ENCODE measurements at regions not wholly inside any gene's neighbourhood (a gene's known extent, or its start where the extent isn't known, plus 50 kb on each side); places are given as distances from the start of the nearest gene placed in this dataset.
A peak's percentile ranks its signal among the peaks of the same experiment; 100 is the strongest.
"Not testable (repeated sequence)": the region's sequence is repeated elsewhere in the genome, so short reads cannot be mapped to it uniquely, and the experiment has no call there.

DNA sequence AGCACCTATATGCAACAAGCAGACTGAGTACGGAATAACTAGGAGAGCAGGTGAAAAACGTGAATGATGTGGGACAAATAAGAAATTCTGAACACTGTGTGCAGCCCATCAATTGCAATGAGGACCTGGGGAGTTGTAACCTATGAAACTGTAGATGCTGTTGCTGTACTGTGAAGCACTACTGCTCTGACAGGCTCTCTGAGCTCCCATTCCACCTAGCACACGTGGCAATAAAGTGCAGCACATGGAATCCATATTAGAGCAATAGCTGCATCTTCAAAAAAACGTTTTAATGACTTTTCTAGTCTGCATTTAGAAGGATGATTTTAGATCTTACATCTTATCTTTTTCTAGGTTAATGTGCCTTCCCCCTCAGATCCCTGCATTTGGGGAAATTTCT is 748.7 kb upstream of the GOLIM4 start:
- DNase-seq = no peak

DNA sequence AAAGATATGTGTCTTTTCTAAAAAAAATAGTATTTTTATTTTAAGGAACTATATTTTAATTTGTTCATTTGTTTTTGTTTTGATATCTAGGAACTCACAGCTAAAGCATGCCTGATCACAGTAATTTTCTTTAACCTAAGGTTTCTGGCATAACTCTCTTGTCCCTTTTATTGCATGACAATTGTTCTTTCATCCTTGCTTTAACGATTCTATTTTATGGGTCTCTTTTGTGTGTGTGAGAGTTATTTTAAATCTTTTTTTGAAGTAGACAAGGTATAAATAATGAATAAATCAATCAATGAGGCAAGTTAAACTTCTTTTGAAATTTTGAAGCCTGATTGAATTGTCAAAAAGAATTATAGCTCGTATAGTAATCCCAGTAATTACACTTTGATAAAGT is 747.8 kb upstream of the GOLIM4 start:
- no peak for DNase-seq

DNA sequence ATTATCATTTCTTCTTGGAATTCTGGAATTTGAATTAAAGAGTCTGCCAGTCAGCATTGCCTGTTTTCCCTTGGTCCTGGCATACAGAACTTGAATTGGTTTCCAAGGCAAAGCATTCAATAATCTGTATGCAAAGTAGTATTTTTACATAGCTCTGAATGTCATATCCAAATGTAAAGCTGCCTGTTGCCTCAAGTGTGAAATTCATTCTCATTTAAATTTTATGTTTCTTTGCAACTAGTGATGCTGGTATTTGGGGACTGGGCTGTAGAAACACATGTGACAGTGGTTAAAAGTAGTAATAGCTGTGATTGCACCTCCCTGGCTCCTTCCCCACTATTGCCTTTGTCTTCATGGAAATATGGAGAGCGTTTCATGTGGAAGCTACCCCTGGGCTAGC is 743.9 kb upstream of the GOLIM4 start:
- DNase-seq = no peak

DNA sequence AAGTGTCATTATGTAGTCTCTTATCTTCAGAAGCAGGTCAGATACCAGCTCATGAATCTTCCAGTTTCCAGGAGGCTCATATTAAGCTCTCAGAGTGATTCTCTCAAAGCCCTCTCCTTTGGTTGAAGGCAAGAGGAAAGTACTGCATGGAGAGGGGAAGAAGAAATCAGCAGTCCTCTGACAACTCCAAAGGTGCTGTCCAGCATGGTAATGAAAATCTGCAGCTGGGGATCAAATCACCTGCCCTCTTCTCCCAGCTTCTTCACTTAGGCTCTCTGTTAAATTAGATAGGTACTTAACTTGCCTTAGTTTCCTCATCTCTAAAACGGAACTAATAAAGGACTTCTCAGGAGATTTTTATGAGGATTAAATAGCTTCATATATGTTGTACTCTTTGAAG is 738.8 kb upstream of the GOLIM4 start:
- DNase-seq = no peak

DNA sequence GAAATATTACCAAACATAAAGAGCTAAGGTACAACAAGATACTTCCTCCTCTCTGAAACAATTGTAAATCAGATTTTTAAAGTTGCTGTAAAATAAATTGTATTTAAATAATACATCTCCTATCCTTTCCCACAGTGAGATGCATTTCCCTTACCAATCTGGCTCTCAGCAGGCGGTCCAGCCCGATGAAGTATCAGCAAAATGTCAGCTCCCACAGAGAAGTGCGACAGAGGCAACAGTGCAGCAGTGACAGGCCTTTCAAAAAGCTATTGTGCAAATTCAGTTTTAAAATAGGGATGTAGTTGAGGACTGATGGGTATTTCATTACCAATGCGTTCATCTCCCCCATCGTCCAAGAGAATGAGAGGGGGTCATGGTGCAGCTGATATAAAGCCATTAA is 733.2 kb upstream of the GOLIM4 start:
- DNase-seq = no peak

DNA sequence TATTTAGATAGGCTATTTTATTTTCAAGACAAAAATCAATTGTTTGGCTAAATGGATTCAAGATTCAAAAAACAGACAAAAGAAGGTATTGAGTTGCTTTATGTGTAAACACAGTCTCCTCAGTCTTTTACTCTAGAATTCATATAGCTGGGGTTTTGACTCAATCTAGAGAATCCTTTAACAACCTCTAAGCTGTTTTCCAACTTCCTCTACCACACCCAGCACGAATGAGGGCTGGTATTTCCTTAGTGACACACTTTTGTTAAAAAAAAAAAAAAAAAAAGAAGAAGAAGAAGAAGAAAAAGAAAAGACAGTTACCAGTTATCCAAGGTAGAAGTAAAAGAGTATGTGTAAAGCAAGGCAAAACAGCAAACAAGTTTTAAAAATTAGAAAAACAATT is 732.8 kb upstream of the GOLIM4 start:
- DNase-seq = no peak

DNA sequence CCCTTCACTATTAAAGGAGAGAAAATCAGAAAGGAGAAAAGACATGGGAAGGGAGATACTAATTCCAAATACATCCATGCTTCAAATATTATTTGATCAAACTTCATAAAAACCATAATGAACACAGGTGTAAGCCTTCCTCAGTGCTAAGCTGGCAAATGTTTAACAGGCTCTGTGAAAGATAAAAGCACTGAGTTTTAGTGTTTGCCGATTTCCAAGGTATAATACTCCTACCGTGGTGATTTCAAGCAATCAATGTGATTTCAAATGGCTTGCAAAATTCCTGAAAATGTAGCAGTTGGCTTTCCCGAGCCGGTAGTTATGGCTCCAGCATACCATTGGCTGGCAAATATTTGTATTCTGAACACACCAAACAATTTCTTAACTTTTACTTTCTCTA is 732.3 kb upstream of the GOLIM4 start:
- no peak for DNase-seq

DNA sequence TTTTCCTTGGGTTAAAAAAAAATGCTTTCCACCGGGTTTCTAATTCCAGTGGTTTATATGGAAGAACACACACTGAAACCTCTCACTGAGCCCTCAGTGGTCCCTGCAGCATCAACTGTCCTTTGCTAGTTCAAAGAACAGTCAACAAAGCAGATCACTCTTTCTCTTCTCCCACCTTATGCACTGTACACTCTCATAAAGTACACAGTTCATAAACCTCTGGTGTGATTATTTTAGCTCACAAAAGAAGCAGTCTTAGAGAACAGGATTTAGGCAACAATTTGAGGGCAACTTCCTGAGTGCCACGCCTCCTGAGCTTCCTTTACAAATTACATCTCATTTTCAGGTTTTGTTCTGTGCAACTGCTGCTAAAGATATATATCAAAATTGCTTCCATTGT is 728.4 kb upstream of the GOLIM4 start:
- no peak for DNase-seq

DNA sequence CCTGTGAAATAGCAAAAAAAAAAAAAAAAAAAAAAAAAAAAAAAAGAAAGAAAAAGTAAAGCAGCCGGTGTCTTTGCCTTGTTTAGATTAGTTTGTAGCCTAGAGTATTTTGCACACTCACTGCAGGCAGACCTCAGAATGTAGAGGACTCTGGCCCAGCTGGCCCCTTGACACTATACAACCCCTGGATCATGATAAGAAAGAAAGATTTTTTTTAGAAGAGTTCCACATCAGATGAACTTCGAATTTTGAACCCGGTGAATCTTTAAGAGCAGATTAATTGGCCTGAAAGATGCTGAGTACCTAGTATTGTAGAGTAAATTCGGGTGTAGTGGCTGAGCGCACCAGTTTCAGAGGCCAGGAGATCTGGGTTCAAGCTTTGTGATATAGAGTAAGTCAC is 727.7 kb upstream of the GOLIM4 start:
- DNase-seq = no peak

DNA sequence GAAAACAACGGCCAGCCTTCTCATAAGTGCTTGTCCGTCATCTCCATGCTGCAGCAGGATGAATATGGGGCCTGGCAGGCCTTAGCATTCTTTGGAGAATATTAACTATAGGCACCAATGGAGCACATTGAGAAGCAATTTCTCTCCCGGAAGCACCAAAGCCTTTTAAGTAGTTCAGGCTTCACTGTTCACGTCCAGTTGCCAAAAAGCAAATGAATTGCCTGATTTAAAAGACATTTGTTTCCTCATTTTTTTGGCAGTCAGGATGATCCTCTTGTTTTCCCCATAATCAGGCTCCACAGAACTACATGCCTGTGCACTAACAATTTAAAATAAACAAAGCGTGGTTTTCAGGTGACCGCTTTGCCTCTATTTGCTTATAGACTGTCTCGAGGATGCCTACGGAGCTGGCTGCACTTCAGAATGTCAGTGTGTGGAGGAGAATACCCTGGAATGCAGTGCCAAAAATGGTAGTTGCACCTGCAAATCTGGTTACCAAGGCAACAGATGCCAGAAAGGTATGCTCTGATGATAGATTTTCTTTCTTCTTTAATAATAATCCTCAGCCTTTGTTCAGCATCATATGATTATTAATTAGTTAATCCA is 725.2 kb upstream of the GOLIM4 start:
- no peak for DNase-seq

DNA sequence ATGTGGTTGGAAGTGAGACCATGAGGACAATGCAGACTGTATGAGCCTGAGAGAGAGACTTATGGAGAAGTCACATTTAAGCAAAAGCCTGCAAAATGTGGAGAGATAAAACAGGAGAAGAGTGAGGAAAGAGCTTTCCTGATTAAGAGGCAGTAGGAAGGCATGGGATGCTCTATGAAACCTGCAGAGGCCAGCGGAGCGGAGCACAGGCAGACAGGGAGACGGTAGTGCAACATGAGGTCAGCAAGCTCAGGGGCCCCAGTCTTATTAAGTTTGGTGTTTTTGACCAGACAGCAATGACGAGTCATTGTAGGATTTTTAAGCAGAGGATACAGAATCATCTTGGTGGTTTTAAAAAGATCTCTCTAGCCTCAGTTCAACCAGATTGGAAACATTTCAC is 721.5 kb upstream of the GOLIM4 start:
- no peak for DNase-seq

DNA sequence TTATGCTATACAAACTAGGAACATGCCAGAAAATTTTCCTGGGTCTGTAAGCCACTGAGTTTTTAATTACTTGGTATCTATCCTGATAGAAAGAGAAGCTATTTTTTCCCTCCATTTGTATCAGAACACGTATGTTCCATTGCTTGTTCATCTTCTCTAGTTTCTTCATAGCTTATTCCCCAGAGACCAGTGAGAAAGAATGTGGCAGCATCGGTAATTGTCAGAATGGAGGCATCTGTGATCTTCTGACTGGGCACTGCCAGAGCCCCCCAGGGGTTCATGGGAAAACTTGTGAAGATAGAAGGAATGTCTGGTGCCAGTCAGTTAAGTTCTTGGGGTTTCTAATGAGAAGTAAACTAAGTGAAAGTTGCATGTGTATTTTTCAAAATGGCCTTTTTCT is 720.2 kb upstream of the GOLIM4 start:
- no peak for DNase-seq

DNA sequence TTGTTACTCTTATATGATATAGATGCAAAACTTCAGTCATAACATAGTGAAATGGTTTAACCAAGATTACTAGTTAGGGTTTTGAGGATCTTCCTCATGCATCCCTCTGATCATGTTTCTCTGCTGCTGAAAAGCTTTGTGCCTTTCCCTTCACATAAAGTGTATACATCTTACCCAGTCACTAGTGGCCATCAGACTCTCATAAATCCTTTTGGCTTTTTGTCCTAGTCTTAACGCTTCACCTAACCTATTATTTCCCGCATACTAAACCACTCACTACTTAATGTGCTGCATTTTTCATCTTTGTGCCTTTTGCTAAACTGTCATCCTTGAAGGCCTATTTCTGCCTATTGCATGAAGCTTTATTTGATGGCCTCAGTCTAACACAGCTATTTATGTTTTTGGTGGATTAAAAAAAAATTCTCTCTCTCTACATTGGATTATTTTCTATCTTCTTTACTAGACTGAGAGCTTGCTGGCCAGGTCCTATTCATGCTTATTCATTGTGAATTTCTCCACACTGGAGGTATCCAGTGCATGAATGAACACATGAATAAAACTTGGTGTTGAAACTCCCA is 717.6 kb upstream of the GOLIM4 start:
- no peak for DNase-seq

DNA sequence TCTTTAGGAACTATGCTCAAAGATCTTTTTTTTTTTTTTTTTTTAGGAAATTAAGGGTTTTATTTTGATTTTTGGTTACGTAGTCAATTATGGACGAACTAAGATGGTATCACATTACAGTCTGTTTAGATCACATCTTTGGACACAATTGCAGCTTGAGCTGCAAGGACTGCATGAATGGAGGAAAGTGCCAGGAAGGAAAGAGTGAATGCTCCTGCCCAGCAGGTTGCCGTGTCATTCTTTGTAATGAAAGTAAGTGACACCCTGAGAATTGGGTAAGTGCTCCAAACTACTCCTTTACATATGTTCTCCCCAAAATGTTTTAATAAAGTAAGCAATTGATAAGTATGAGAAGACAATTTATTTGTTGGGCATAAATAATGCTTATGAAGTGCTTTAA is 716.5 kb upstream of the GOLIM4 start:
- no peak for DNase-seq

DNA sequence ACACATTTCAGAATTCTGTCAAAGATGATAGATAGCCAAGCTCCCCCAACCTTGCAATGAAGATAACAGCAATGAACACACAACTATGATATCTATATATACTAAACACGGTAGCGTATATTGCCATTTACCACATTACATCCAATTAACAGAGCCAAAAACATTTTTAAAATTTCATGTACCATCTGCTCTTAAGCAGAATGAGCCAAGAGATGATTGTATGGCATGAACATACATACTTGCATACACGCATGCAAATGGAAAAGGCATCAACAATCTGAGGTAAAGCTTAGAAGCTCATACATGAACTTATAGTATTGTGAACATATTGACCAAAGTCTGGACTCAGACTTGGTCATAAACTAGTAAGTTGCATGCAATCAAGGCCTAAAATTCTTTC is 712.9 kb upstream of the GOLIM4 start:
- DNase-seq = no peak

DNA sequence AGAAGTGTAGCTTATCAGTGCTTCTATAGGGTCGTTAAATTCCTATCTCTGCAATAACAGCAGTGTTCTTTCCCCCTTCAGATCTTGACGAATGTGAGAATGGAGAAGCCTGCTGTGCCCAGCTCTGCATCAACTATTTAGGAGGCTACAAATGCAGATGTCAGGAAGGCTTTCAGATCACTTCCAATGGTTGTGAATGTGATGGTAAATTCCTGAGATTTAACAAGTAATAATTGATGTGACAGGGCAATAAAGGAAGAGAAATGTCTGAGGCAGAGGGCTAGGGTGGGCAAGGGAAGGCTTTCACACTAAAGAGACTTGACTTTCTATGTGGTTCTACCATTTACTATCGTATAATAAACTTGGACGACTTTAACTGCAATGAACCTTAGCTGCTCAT is 711.7 kb upstream of the GOLIM4 start:
- no peak for DNase-seq

DNA sequence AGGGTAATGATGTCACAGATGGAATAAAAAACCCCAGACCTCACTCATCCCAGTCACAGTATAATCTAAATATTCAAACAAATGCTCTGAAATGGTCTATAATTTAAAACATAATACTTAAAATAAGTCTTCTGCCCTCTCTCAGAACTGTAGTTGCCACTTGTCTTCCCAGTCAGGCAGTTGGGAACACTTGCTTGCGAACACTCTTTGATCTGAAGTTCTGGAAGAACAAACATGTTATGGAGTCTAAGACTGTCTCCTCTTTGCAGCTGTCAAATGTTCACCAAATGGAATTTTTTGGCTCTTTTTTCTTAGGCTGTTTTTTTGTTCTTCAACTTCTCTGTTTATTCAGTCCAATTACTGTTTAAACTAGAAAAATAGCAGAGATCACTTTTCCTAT is 711.1 kb upstream of the GOLIM4 start:
- no peak for DNase-seq

DNA sequence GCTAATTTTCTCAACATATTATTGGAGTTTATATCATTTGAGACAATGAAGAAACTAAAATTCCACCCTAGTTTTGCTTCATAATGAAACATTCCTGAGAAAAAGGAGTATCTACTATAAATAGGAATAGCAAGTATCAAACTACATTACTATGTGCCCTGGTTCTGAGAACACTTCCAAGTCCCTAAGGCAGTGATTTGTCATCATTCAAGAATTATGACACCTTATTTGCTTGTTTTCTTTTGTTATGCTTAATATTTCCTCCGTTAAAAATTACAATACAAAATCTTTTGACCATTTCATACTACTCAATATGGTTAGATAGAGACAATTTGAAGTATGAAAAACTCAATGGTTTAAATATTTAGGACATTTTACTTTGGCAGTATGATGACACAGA is 707.8 kb upstream of the GOLIM4 start:
- peak; percentile 13 for DNase-seq

DNA sequence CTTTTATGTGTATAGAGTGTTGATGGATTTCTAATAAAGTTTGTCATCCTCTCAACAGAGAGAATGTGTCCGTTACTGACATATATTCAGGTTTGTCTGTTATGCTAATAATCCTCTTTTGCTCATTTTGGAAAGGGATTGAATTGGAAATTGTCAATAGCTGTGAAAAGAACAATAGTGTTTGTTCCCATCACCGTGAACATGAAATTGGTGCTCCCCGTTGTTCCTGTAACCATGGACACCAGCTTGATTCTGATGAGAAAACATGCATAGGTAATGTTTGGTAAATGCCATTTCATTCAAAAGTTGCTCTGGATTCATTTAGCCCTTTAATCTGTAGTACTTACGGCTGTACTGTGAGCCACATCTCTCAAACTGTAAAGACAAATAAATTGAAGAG is 707.0 kb upstream of the GOLIM4 start:
- no peak for DNase-seq

DNA sequence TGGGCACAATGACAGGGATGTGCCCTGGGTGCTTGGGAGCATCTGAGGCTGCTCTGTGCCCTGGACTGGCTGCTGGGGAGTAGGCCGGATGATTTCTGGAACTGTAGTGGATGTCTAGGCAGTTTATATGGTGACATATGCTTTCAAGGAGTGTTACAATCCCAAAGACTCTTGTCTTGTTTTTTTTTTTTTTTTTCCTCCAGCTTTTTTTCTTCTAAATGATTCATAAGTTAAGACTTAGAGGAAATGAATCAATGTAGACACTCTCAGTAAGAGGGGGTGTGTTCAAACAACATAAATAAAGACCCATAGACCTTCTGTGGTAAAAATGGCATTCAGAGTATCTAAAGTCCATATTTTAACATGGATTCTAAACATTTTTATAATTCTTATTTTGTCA is 706.1 kb upstream of the GOLIM4 start:
- DNase-seq = peak; percentile 90

DNA sequence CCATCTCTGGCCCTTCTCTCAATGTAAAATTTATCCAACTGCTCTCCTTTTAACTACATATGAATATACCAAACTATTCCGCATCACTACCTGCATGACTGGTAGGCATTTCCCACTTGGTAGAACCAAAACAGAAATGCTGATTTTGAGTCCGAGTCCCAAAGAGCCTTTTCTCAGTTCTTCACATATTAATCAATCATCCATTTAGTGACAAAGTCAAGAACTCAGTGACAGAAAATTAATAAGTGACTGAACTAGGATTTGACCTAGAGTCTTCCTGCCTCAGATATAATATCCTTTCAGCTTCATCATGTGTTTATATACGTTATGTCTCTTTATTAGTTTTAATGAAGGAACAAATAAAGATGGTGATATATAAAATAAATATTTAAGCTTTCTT is 700.6 kb upstream of the GOLIM4 start:
- no peak for DNase-seq

DNA sequence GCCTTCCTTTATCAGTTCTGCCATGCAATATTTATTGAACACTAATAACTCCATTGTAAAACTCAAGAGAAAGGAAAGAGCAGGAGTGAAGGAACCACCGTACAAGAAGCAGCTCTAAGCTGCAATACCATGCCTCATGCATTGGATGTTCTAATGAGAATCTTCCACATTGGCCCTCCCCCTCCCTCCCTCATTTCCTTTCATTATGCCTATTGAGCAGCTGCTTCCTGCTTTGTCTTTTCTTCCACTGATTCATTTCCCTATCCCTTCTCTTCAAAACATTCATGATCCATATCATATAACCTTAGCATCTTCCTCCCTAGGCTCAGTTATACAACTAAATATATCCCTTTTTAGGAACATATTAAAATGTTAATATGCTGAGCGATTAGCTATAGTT is 698.7 kb upstream of the GOLIM4 start:
- no peak for DNase-seq

DNA sequence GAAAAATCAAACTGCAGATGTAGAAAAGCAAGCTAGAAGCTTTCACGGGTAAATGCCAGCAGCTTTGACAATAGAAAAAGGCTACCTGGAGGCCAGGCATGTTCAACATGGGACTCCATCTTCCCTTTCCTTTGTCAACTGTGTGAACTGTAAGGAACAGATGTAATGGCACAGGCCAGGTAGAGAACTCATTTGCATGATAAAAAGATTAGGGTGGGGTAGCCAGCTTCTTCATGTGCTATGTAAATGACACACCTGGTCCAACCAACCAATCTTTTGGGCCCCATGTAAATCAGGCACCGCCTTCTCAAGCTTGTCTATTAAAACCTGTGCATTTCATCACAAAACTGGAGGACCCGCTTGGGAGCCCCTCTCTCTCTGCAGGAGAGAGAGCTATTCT is 686.5 kb upstream of the GOLIM4 start:
- no peak for DNase-seq

DNA sequence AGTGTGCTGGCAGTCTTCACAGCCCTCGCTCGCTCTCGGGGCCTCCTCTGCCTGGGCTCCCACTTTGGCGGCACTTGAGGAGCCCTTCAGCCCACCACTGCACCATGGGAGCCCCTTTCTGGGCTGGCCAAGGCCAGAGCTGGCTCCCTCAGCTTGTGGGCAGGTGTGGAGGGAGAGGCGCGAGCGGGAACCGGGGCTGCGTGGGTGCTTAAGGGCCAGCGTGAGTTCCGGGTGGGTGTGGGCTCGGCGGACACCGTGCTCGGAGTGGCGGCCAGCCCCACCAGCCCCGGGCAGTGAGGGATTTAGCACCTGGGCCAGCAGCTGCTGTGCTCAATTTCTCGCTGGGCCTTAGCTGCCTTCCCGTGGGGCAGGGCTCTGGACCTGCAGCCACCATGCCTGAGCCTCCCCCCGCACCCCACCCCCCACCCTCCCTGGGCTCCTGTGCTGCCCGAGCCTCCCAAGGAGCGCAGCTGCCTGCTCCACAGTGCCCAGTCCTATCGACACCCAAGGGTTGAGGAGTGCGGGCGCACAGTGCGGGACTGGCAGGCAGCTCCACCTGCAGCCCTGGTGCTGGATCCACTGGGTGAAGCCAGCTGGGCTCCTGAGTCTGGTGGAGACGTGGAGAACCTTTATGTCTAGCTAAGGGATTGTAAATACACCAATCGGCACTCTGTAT is 684.4 kb upstream of the GOLIM4 start:
- not testable (repeated sequence) for DNase-seq

DNA sequence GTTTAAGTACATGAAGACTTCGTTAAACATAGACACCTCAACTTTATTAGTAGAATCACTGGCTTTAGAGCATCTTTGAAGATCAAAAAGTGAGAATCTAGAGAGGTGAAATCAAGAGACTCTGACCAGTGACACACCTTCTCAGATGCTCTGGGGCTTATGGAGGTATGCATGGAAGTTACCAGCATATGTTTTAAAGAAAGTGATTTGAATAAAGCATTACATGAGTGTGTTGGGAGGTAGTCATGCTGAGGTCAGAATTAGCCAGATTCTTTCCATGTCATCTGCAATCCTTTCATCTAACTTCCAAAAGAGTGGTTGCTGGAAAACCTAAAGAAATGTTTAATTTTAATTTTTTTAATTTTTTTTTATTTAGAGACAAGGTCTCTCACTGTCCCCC is 658.0 kb upstream of the GOLIM4 start:
- DNase-seq = no peak
